ENCODE measurements at regions not wholly inside any gene's neighbourhood (a gene's known extent, or its start where the extent isn't known, plus 50 kb on each side); places are given as distances from the start of the nearest gene placed in this dataset.

GRCh38 chr2:236348976-236349375, 84.8 kb upstream of the ASB18 start:
- Histone ChIP-seq H3K9me3 (ENCODE audit: low read depth) (no peaks in the 10 kb centered on the region), H3K27ac (no peak overlapping the region), H4K20me1 (ENCODE audit: insufficient read depth, poor library complexity, severe bottlenecking) (no peaks in the 10 kb centered on the region), H3K79me2 (no peaks in the 10 kb centered on the region), H3K4me1 (ENCODE audit: insufficient read depth) (no peaks in the 10 kb centered on the region), H3K27me3 (no peaks in the 10 kb centered on the region), H3K4me2 (no peak overlapping the region), H3K36me3 (replicated peaks; ENCODE audit: insufficient read depth, low read depth) (no peaks in the 10 kb centered on the region), H3K4me3 (no peak overlapping the region), H3K9me2 (replicated peaks; ENCODE audit: insufficient read depth) (no peaks in the 10 kb centered on the region), H2AFZ (no peak overlapping the region)
- no peak for DNase-seq (ENCODE audit: low spot score)
- TF ChIP-seq EZH2phosphoT487 (IDR thresholded peaks at IDR 0.05; ENCODE audit: low read depth, severe bottlenecking, unreplicated experiment) = no peak
- TF ChIP-seq EZH2 (IDR thresholded peaks at IDR 0.05; ENCODE audit: borderline replicate concordance) = no peak
- no peak for TF ChIP-seq CTCF (IDR thresholded peaks at IDR 0.05; ENCODE audit: poor library complexity)
- 93% methylated on average over 6 of the region's 6 CpGs for WGBS (ENCODE audit: low lambda C conversion rate, missing lambda C conversion rate)

- Histone ChIP-seq H3K4me3 (no peak overlapping the region), H3K4me2 (no peak overlapping the region), H3K4me1 (ENCODE audit: insufficient read depth) (no peaks in the 10 kb centered on the region), H3K9me2 (replicated peaks; ENCODE audit: insufficient read depth) (no peaks in the 10 kb centered on the region), H3K27ac (no peak overlapping the region), H3K79me2 (no peaks in the 10 kb centered on the region), H3K36me3 (replicated peaks; ENCODE audit: insufficient read depth, low read depth) (no peaks in the 10 kb centered on the region), H4K20me1 (ENCODE audit: insufficient read depth, poor library complexity, severe bottlenecking) (no peaks in the 10 kb centered on the region), H3K9me3 (ENCODE audit: low read depth) (no peaks in the 10 kb centered on the region), H2AFZ (no peak overlapping the region), H3K27me3 (no peaks in the 10 kb centered on the region)
- DNase-seq (ENCODE audit: low spot score) = no peak
- whole genome bisulfite sequencing (ENCODE audit: low lambda C conversion rate, missing lambda C conversion rate) = 93% methylated on average over 10 of the region's 10 CpGs
- TF ChIP-seq CTCF (IDR thresholded peaks at IDR 0.05; ENCODE audit: poor library complexity) (no peak), EZH2phosphoT487 (IDR thresholded peaks at IDR 0.05; ENCODE audit: low read depth, severe bottlenecking, unreplicated experiment) (no peak), EZH2 (IDR thresholded peaks at IDR 0.05; ENCODE audit: borderline replicate concordance) (no peak)
These were observed 86.2 kb upstream of the ASB18 start for GRCh38 chr2:236350426-236350825.

- Histone ChIP-seq H4K20me1 (ENCODE audit: insufficient read depth, poor library complexity, severe bottlenecking) (no peaks in the 10 kb centered on the region), H3K9me2 (replicated peaks; ENCODE audit: insufficient read depth) (no peaks in the 10 kb centered on the region), H3K4me2 (no peak overlapping the region), H3K9me3 (ENCODE audit: low read depth) (no peaks in the 10 kb centered on the region), H3K36me3 (replicated peaks; ENCODE audit: insufficient read depth, low read depth) (no peaks in the 10 kb centered on the region), H3K27me3 (no peaks in the 10 kb centered on the region), H3K79me2 (no peaks in the 10 kb centered on the region), H3K4me1 (ENCODE audit: insufficient read depth) (no peaks in the 10 kb centered on the region), H3K4me3 (no peak overlapping the region), H3K27ac (no peak overlapping the region), H2AFZ (no peak overlapping the region)
- WGBS (ENCODE audit: low lambda C conversion rate, missing lambda C conversion rate) = 90% methylated on average over 18 of the region's 18 CpGs
- no peak for TF ChIP-seq CTCF (IDR thresholded peaks at IDR 0.05; ENCODE audit: poor library complexity)
- no peak for TF ChIP-seq EZH2 (IDR thresholded peaks at IDR 0.05; ENCODE audit: borderline replicate concordance)
- no peak for TF ChIP-seq EZH2phosphoT487 (IDR thresholded peaks at IDR 0.05; ENCODE audit: low read depth, severe bottlenecking, unreplicated experiment)
- DNase-seq (ENCODE audit: low spot score) = no peak
These were observed 87.8 kb upstream of the ASB18 start for GRCh38 chr2:236351966-236352525.

All from hepatocyte (in vitro differentiated cells).